ENCODE measurements at regions not wholly inside any gene's neighbourhood (a gene's known extent, or its start where the extent isn't known, plus 50 kb on each side); places are given as distances from the start of the nearest gene placed in this dataset.

GRCh38 chr12:130102266-130102665, 60.0 kb upstream of the FZD10 start:
- H2AK5ac ChIP-seq (ENCODE audit: low read depth, low read length), result no peak overlapping the region
- H3K9me1 ChIP-seq (ENCODE audit: insufficient read depth, low read length), result no peaks in the 10 kb centered on the region
- WGBS, 2 experiments (ENCODE audit: extremely low coverage in 2 of 2, insufficient read length in 1 of 2), result no CpG with 5 or more reads among the region's 3 CpGs
- H2BK15ac ChIP-seq (ENCODE audit: low read depth, low read length), result no peak overlapping the region
- TF ChIP-seq USF2 (IDR thresholded peaks at IDR 0.05; ENCODE audit: low read depth, low read length) (no peak), RFX5 (IDR thresholded peaks at IDR 0.05; ENCODE audit: low read depth, low read length) (no peak), CTCF (conservative IDR thresholded peaks at IDR 0.05; ENCODE audit: low read depth, low read length) (no peak)
- H3K4me2 ChIP-seq (ENCODE audit: low read depth, low read length), result no peak overlapping the region
- no peak overlapping the region for H3K23ac ChIP-seq (ENCODE audit: low read depth, low read length)
- in situ Hi-C loops (cut with MboI; ENCODE audit: low sequenced_read_pairs) (no loop called here), dilution Hi-C loops (cut with HindIII; ENCODE audit: low sequenced_read_pairs, unreplicated experiment) (no loop called here), intact Hi-C loops (cut with micrococcal nuclease) (no loop called here)
- H3K36me3 ChIP-seq (ENCODE audit: control insufficient read depth, insufficient read depth, low read length), result no peaks in the 10 kb centered on the region
- H3K18ac ChIP-seq (ENCODE audit: low read depth, low read length), result no peak overlapping the region
- H2AFZ ChIP-seq (replicated peaks; ENCODE audit: low read length, poor library complexity), result no peak overlapping the region
- DNase-seq, result no peak
- H2BK120ac ChIP-seq (ENCODE audit: low read depth, low read length), result no peak overlapping the region
- no peak overlapping the region for H3K4ac ChIP-seq (ENCODE audit: low read depth, low read length)
- no peak overlapping the region for H4K8ac ChIP-seq (ENCODE audit: low read depth in 2 of 2, low read length in 2 of 2)
- no peak overlapping the region for H4K5ac ChIP-seq (ENCODE audit: low read depth, low read length)
- no peaks in the 10 kb centered on the region for H4K20me1 ChIP-seq (ENCODE audit: insufficient read depth, low read length)
- no peaks in the 10 kb centered on the region for H3K4me1 ChIP-seq (ENCODE audit: control insufficient read depth, insufficient read depth, low read length)
- H3K27me3 ChIP-seq (ENCODE audit: control insufficient read depth, insufficient read depth, low read length), result no peaks in the 10 kb centered on the region
- no peak for ATAC-seq (ENCODE audit: low read depth)
- H3K27ac ChIP-seq (ENCODE audit: insufficient read depth, low read length), result no peak overlapping the region
- BruUV-seq (replicated peaks), result no TSS peak
- CTCF ChIA-PET, result no interaction called here
- no peak overlapping the region for H3K14ac ChIP-seq (replicated peaks; ENCODE audit: low read depth, low read length)
- H3K4me3 ChIP-seq (ENCODE audit: insufficient read depth, low read depth, low read length), result no peak overlapping the region
- no peak overlapping the region for H2BK5ac ChIP-seq (ENCODE audit: low read depth, low read length, poor library complexity, severe bottlenecking)
- H3K56ac ChIP-seq (ENCODE audit: extremely low read depth, insufficient read depth, low read length), result no peak overlapping the region
- H3K9me3 ChIP-seq (ENCODE audit: control insufficient read depth, insufficient read depth, low read length), result peaks cover 32% of the 10 kb centered on the region
- no peak overlapping the region for H2BK20ac ChIP-seq (ENCODE audit: low read depth, low read length)
- no peak overlapping the region for H3K9ac ChIP-seq (ENCODE audit: low read depth, low read length)
- H2AK9ac ChIP-seq (replicated peaks; ENCODE audit: low read depth, low read length, poor library complexity), result no peak overlapping the region
- H3K79me1 ChIP-seq (ENCODE audit: low read depth in 1 of 2, low read length in 2 of 2), result no peaks in the 10 kb centered on the region
- no peak overlapping the region for H4K91ac ChIP-seq (ENCODE audit: insufficient read depth, low read depth, low read length)
- POLR2A ChIA-PET (ENCODE audit: unreplicated experiment), result no interaction called here

All from IMR-90 (cell line).